ENCODE measurements at regions not wholly inside any gene's neighbourhood (a gene's known extent, or its start where the extent isn't known, plus 50 kb on each side); places are given as distances from the start of the nearest gene placed in this dataset.

DNA sequence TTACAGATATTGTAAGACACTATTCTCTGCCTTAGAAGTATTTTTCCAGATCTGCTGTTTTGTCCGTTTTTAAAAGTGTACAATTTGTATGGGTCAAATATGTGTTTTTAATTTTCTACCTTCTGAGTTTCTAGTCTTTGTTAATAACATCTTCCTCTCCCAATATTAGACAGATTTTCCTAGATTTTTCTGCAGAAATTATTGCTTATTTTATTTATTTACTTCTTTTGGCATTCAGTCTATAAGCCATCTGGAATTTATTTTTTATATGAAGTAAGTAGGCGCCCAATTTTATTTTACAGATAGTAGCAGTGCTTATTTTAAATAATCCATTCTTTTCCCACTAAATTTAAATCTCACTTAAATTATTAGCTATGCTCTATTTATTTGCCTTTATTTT lies 103.1 kb upstream of the PLEKHG1 start:
- TF ChIP-seq YY1 (IDR thresholded peaks at IDR 0.05; ENCODE audit: low read depth), result no peak
- no peak for TF ChIP-seq RAD21 (IDR thresholded peaks at IDR 0.05; ENCODE audit: low read depth)
- TF ChIP-seq, protein P1, sequence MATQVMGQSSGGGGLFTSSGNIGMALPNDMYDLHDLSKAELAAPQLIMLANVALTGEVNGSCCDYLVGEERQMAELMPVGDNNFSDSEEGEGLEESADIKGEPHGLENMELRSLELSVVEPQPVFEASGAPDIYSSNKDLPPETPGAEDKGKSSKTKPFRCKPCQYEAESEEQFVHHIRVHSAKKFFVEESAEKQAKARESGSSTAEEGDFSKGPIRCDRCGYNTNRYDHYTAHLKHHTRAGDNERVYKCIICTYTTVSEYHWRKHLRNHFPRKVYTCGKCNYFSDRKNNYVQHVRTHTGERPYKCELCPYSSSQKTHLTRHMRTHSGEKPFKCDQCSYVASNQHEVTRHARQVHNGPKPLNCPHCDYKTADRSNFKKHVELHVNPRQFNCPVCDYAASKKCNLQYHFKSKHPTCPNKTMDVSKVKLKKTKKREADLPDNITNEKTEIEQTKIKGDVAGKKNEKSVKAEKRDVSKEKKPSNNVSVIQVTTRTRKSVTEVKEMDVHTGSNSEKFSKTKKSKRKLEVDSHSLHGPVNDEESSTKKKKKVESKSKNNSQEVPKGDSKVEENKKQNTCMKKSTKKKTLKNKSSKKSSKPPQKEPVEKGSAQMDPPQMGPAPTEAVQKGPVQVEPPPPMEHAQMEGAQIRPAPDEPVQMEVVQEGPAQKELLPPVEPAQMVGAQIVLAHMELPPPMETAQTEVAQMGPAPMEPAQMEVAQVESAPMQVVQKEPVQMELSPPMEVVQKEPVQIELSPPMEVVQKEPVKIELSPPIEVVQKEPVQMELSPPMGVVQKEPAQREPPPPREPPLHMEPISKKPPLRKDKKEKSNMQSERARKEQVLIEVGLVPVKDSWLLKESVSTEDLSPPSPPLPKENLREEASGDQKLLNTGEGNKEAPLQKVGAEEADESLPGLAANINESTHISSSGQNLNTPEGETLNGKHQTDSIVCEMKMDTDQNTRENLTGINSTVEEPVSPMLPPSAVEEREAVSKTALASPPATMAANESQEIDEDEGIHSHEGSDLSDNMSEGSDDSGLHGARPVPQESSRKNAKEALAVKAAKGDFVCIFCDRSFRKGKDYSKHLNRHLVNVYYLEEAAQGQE (IDR thresholded peaks at IDR 0.05; ENCODE audit: low read depth), result no peak
- TF ChIP-seq EGR1 (IDR thresholded peaks at IDR 0.05), result no peak
- no peak for TF ChIP-seq NFIC (IDR thresholded peaks at IDR 0.05)
- TF ChIP-seq, protein P2, sequence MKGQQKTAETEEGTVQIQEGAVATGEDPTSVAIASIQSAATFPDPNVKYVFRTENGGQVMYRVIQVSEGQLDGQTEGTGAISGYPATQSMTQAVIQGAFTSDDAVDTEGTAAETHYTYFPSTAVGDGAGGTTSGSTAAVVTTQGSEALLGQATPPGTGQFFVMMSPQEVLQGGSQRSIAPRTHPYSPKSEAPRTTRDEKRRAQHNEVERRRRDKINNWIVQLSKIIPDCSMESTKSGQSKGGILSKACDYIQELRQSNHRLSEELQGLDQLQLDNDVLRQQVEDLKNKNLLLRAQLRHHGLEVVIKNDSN (IDR thresholded peaks at IDR 0.05), result no peak
- no peak for TF ChIP-seq TAF1 (IDR thresholded peaks at IDR 0.05; ENCODE audit: low read depth)
- no peak for TF ChIP-seq FOXM1 (IDR thresholded peaks at IDR 0.05; ENCODE audit: borderline replicate concordance, low read depth)
- no peak for TF ChIP-seq ZBTB7A (IDR thresholded peaks at IDR 0.05; ENCODE audit: low read depth)
- TF ChIP-seq CEBPB (IDR thresholded peaks at IDR 0.05), result no peak
- TF ChIP-seq, protein P3, sequence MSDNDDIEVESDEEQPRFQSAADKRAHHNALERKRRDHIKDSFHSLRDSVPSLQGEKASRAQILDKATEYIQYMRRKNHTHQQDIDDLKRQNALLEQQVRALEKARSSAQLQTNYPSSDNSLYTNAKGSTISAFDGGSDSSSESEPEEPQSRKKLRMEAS (IDR thresholded peaks at IDR 0.05), result no peak
- TF ChIP-seq TCF12 (IDR thresholded peaks at IDR 0.05; ENCODE audit: low read depth), result no peak
- no peak for TF ChIP-seq CREB1 (IDR thresholded peaks at IDR 0.05; ENCODE audit: low read depth)
- no peak for TF ChIP-seq TEAD4 (IDR thresholded peaks at IDR 0.05)
- TF ChIP-seq EP300 (IDR thresholded peaks at IDR 0.05; ENCODE audit: borderline replicate concordance), result no peak

DNA sequence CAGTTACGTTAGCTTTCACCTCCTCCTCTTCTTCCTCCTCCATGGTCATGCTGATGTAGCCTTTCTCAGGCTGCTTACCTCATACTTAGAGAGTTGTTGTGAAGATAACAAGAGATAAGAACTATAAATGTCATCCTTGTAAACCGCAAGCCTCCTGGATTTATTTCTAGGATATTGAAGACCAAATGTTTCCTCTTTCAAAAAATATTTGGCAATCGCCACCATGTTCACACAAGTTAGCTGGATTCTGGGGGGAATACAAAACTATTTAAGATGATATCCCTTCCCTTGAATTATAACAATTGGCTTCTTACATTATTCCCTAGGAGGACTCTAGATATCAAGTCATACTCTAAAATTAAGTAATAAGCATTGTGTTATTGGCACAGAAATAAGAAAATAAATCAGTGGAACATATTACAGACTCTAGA lies 99.8 kb upstream of the PLEKHG1 start:
- TF ChIP-seq, protein P3 (IDR thresholded peaks at IDR 0.05), result no peak
- TF ChIP-seq TEAD4 (IDR thresholded peaks at IDR 0.05) (no peak), RAD21 (IDR thresholded peaks at IDR 0.05; ENCODE audit: low read depth) (no peak), CREB1 (IDR thresholded peaks at IDR 0.05; ENCODE audit: low read depth) (no peak), TAF1 (IDR thresholded peaks at IDR 0.05; ENCODE audit: low read depth) (no peak), NFIC (IDR thresholded peaks at IDR 0.05) (no peak), ZBTB7A (IDR thresholded peaks at IDR 0.05; ENCODE audit: low read depth) (no peak), TCF12 (IDR thresholded peaks at IDR 0.05; ENCODE audit: low read depth) (no peak), YY1 (IDR thresholded peaks at IDR 0.05; ENCODE audit: low read depth) (no peak), FOXM1 (IDR thresholded peaks at IDR 0.05; ENCODE audit: borderline replicate concordance, low read depth) (no peak)
- TF ChIP-seq, protein P2 (IDR thresholded peaks at IDR 0.05), result no peak

DNA sequence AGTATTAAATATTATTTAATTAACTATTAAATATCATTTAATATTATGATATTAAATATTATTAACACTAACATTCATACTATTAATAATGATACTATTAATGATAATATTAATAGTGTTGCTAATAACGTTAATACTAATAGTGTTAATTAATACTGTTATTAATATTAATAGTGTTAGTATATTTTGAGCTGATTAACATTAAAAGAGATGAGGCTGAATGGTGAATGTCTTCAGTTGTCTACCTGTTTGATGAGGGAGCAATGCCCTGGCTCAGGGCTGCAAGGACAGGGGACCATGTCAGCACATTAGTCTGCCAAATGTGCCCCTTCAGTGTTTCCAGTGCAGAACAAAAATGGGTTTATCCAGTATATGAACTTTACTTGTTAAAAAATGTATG lies 96.6 kb upstream of the PLEKHG1 start:
- TF ChIP-seq EGR1 (IDR thresholded peaks at IDR 0.05) (no peak), FOXM1 (IDR thresholded peaks at IDR 0.05; ENCODE audit: borderline replicate concordance, low read depth) (no peak), TEAD4 (IDR thresholded peaks at IDR 0.05) (no peak), TAF1 (IDR thresholded peaks at IDR 0.05; ENCODE audit: low read depth) (no peak), ZBTB7A (IDR thresholded peaks at IDR 0.05; ENCODE audit: low read depth) (no peak), YY1 (IDR thresholded peaks at IDR 0.05; ENCODE audit: low read depth) (no peak), RAD21 (IDR thresholded peaks at IDR 0.05; ENCODE audit: low read depth) (no peak), CREB1 (IDR thresholded peaks at IDR 0.05; ENCODE audit: low read depth) (no peak)
- TF ChIP-seq, protein P3 (IDR thresholded peaks at IDR 0.05), result no peak

DNA sequence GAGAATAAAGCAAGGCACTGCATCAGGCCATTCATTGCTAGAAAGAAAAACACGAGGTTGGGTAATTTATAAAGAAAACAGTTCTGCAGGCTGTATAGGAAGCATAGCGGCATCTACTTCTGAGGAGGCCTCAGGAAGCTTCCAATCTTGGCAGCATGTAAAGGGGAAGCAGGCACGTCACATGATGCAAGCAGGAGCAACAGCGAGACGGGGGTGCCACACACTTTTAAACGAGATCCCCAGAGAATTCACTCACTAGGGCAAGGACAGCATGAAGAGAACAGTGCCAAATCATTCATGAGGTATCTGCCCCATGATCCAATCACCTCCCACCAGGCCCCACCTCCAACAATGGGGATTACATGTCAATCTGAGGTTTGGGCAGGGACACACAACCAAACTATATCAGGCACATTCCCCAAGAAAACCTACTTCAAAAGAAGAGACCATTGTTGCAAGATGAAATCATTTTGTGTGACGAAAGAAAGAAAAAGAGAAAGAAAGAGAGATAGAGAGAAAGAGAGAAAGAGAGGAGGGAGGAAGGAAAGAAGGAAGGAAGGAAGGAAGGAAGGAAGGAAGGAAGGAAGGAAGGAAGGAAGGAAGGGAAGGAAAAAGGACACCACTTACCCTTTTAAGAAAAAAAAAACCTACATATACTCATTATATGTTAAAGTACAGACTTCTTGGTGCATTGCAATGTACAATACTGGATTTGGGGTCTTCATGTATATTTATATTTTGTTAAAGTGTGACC lies 95.9 kb upstream of the PLEKHG1 start:
- no peak for TF ChIP-seq EP300 (IDR thresholded peaks at IDR 0.05; ENCODE audit: borderline replicate concordance)
- TF ChIP-seq, protein P2 (IDR thresholded peaks at IDR 0.05), result no peak

DNA sequence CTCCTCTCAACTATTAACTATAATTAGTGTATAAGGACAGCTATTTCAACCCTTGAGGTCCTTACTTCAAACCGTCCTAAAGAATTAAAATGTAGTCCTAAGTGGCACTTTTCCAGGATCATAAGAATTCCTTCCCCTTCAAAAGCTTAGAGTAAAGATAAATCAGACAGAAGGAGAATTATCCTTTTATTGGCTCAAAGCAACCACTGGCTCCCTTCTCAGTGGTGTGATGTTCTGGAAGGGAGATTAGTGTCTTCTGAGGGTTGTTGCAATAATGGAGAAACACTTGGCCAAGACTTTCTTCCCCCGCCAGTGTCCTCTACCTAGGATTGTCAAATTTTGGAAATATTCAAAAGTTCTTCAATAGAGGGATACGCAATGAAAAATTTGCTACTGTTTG lies 89.1 kb upstream of the PLEKHG1 start:
- TF ChIP-seq EGR1 (IDR thresholded peaks at IDR 0.05), result no peak
- TF ChIP-seq, protein P3 (IDR thresholded peaks at IDR 0.05), result no peak
- TF ChIP-seq RAD21 (IDR thresholded peaks at IDR 0.05; ENCODE audit: low read depth), result no peak
- no peak for TF ChIP-seq FOXM1 (IDR thresholded peaks at IDR 0.05; ENCODE audit: borderline replicate concordance, low read depth)
- TF ChIP-seq, protein P1 (IDR thresholded peaks at IDR 0.05; ENCODE audit: low read depth), result no peak
- TF ChIP-seq EP300 (IDR thresholded peaks at IDR 0.05; ENCODE audit: borderline replicate concordance), result no peak
- no peak for TF ChIP-seq ZBTB7A (IDR thresholded peaks at IDR 0.05; ENCODE audit: low read depth)
- TF ChIP-seq, protein P2 (IDR thresholded peaks at IDR 0.05), result no peak
- TF ChIP-seq TAF1 (IDR thresholded peaks at IDR 0.05; ENCODE audit: low read depth), result no peak
- TF ChIP-seq TEAD4 (IDR thresholded peaks at IDR 0.05), result no peak
- no peak for TF ChIP-seq YY1 (IDR thresholded peaks at IDR 0.05; ENCODE audit: low read depth)
- no peak for TF ChIP-seq CEBPB (IDR thresholded peaks at IDR 0.05)
- no peak for TF ChIP-seq TCF12 (IDR thresholded peaks at IDR 0.05; ENCODE audit: low read depth)
- TF ChIP-seq NFIC (IDR thresholded peaks at IDR 0.05), result no peak
- no peak for TF ChIP-seq CREB1 (IDR thresholded peaks at IDR 0.05; ENCODE audit: low read depth)
